Panc1 (cell line): ENCODE measurements at regions not wholly inside any gene's neighbourhood (a gene's known extent, or its start where the extent isn't known, plus 50 kb on each side); places are given as distances from the start of the nearest gene placed in this dataset.

Experiments
- ATAC-seq: fragments of 200-7000 bp; cut with Tn5 transposase; 2 replicates; pipeline ENCODE4 v1.9.1; 2020; ENCODE audit warnings: mild to moderate bottlenecking, moderate library complexity
- BruUV-seq: library from RNA; stranded (reverse); fragments of 400-500 nt; replicated peaks from 2 replicates; lab custom pipeline; 2021; lab: Mats Ljungman, UMichigan
- CTCF ChIA-PET: fragments of 300-600 bp; sonication (Branson Sonifier 250); formaldehyde crosslinking; loops from one replicate; lab custom pipeline; 2022; ENCODE audit warnings: antibody characterized with exemption; lab: Charles Lee
- POLR2A ChIA-PET: fragments of 300-600 bp; sonication (Branson Sonifier 250); formaldehyde crosslinking; loops from one replicate; lab custom pipeline; 2022; ENCODE audit warnings: antibody characterized with exemption; lab: Charles Lee
- DNase-seq: peaks from one replicate; pipeline ENCODE4 v3.0.0-alpha.2; 2010; ENCODE audit warnings: low read depth, low spot score
- H3K27ac ChIP-seq: 2 replicates; pipeline ENCODE4 v1.5.1; 2011; ENCODE audit warnings: mild to moderate bottlenecking, low read length, inconsistent platforms
- H3K27me3 ChIP-seq: fragments of 200-500 bp; sonication (Bioruptor generic); 2 replicates; pipeline ENCODE4 v1.6.0; 2014; ENCODE audit warnings: low read length, inconsistent platforms; ENCODE audit not compliant: control insufficient read depth, insufficient read depth
- H3K36me3 ChIP-seq: fragments of 200-500 bp; sonication (Bioruptor generic); 2 replicates; pipeline ENCODE4 v1.5.1; 2014; ENCODE audit warnings: inconsistent platforms, mild to moderate bottlenecking, low read length, moderate library complexity; ENCODE audit not compliant: control insufficient read depth, insufficient read depth
- H3K4me1 ChIP-seq: 2 replicates; pipeline ENCODE4 v1.5.1; 2011; ENCODE audit warnings: inconsistent platforms, mild to moderate bottlenecking, low read length, moderate library complexity; ENCODE audit not compliant: control insufficient read depth, insufficient read depth
- H3K4me3 ChIP-seq, 2 experiments: 2 replicates each; pipeline ENCODE4 v1.5.1; 2011 to 2012; ENCODE audit warnings: low read depth in 2 of 2, low read length in 2 of 2, mild to moderate bottlenecking in 2 of 2, inconsistent platforms in 1 of 2, moderate library complexity in 1 of 2
- H3K9me3 ChIP-seq: fragments of 200-500 bp; sonication (Bioruptor generic); 2 replicates; pipeline ENCODE4 v1.5.1; 2014; ENCODE audit warnings: low read depth, mild to moderate bottlenecking, inconsistent platforms, low read length, moderate library complexity; ENCODE audit not compliant: control insufficient read depth, insufficient read depth
- POLR2AphosphoS5 ChIP-seq: IDR thresholded peaks from 2 replicates; pipeline ENCODE4 v1.6.1; 2012; ENCODE audit warnings: mild to moderate bottlenecking, low read depth, low read length, moderate library complexity
- REST ChIP-seq, 2 experiments: IDR thresholded peaks; 2 replicates each; pipeline ENCODE4 v1.6.1; 2011 to 2012; ENCODE audit warnings: low read depth in 2 of 2, control low read depth in 1 of 2, low read length in 1 of 2, mild to moderate bottlenecking in 1 of 2, moderate library complexity in 1 of 2; ENCODE audit not compliant: insufficient read depth in 1 of 2
- SIN3A ChIP-seq: IDR thresholded peaks from 2 replicates; pipeline ENCODE4 v1.6.1; 2012; ENCODE audit warnings: low read depth, mild to moderate bottlenecking, low read length, moderate library complexity, borderline replicate concordance; ENCODE audit not compliant: insufficient read depth
- TCF7L2 ChIP-seq: IDR thresholded peaks from 2 replicates; pipeline ENCODE4 v1.6.1; 2011; ENCODE audit warnings: mild to moderate bottlenecking, low read depth, low read length, inconsistent platforms
- in situ Hi-C: cut with HindIII; loops from 2 replicates; pipeline ENCODE4 v1.10.0; 2016; ENCODE audit warnings: low sequenced_read_pairs, low pct_unique_long_range_greater_than_20kb
- intact Hi-C: fragments of 100-400 bp; cut with micrococcal nuclease; formaldehyde crosslinking; loops from one replicate; pipeline ENCODE4 v1.10.0; 2022; ENCODE audit not compliant: unreplicated experiment
- TF ChIP-seq, protein P1 (sequence below): fragments of 450-650 bp; IDR thresholded peaks from 2 replicates; pipeline ENCODE4 v1.5.1; 2017; ENCODE audit warnings: mild to moderate bottlenecking

DNA sequence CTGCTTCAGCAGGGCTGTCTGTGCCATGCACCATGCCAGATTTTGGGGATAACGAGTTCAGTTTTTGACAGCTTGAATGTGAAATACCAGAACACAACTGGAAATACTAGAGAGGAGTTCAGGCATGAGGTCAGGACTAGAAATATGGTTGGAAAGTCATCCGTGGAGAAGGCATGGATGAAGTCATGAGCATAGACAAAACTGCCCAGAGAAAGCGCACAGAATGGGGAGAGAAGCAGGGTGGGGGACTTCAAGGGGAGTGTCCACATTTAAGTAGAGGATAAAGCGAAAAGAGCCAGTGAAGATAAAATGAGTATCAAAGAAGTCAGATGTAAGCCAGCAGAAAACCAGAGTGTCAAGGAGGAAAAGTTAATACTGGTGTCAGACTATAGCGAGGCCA is 653.4 kb upstream of the ARID1B start:
- CTCF ChIA-PET = no interaction called here
- POLR2A ChIA-PET = no interaction called here
- intact Hi-C loops (no loop called here), in situ Hi-C loops (no loop called here)
- ATAC-seq (no peak), DNase-seq (no peak)
- no peaks in the 10 kb centered on the region for H3K27me3 ChIP-seq
- no peaks in the 10 kb centered on the region for H3K4me1 ChIP-seq
- H3K4me3 ChIP-seq = no peak overlapping the region
- H3K36me3 ChIP-seq = no peaks in the 10 kb centered on the region
- BruUV-seq = no TSS peak
- no peaks in the 10 kb centered on the region for H3K9me3 ChIP-seq
- no peak overlapping the region for H3K27ac ChIP-seq
- TF ChIP-seq REST (IDR thresholded peaks at IDR 0.05; ENCODE audit: insufficient read depth in 1 of 2, low read depth in 2 of 2, low read length in 1 of 2) = no peak
- TF ChIP-seq SIN3A = no peak
- no peak for TF ChIP-seq TCF7L2

DNA sequence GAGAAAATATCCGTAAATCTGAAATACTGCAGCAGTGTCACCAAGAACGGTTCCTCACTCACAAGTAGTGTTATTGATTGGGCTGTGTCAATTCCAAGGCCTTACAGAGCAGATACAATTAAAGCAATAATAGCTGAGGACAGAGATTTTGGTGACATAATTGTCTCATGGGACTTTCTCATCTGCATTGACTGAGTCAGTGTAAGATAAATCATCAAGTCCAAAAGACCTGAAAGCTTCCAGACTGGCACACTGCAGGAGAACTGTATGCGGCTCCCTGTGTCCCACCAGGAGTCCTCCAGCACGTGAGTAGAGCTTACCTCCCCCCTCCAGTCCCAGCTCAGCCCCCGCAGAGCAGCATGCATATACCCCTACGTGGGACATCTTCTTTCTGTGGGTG is 655.2 kb upstream of the ARID1B start:
- ChIA-PET POLR2A (no interaction called here), CTCF (no interaction called here)
- in situ Hi-C loops = no loop called here
- H3K36me3 ChIP-seq = no peaks in the 10 kb centered on the region
- intact Hi-C loops = no loop called here
- DNase-seq (no peak), ATAC-seq (no peak)
- TF ChIP-seq REST (IDR thresholded peaks at IDR 0.05; ENCODE audit: insufficient read depth in 1 of 2, low read depth in 2 of 2, low read length in 1 of 2) = no peak
- TF ChIP-seq, protein P1, sequence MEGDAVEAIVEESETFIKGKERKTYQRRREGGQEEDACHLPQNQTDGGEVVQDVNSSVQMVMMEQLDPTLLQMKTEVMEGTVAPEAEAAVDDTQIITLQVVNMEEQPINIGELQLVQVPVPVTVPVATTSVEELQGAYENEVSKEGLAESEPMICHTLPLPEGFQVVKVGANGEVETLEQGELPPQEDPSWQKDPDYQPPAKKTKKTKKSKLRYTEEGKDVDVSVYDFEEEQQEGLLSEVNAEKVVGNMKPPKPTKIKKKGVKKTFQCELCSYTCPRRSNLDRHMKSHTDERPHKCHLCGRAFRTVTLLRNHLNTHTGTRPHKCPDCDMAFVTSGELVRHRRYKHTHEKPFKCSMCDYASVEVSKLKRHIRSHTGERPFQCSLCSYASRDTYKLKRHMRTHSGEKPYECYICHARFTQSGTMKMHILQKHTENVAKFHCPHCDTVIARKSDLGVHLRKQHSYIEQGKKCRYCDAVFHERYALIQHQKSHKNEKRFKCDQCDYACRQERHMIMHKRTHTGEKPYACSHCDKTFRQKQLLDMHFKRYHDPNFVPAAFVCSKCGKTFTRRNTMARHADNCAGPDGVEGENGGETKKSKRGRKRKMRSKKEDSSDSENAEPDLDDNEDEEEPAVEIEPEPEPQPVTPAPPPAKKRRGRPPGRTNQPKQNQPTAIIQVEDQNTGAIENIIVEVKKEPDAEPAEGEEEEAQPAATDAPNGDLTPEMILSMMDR = no peak
- no peak for TF ChIP-seq POLR2AphosphoS5
- no peak for TF ChIP-seq SIN3A
- no peak for TF ChIP-seq TCF7L2
- BruUV-seq = no TSS peak
- H3K27ac ChIP-seq = no peak overlapping the region
- H3K4me1 ChIP-seq = no peaks in the 10 kb centered on the region
- H3K4me3 ChIP-seq = no peak overlapping the region
- H3K27me3 ChIP-seq = no peaks in the 10 kb centered on the region
- no peaks in the 10 kb centered on the region for H3K9me3 ChIP-seq
